ENCODE measurements at regions not wholly inside any gene's neighbourhood (a gene's known extent, or its start where the extent isn't known, plus 50 kb on each side); places are given as distances from the start of the nearest gene placed in this dataset.
A peak's percentile ranks its signal among the peaks of the same experiment; 100 is the strongest.

GRCh38 chr11:36711104-36711825 lies 113.2 kb upstream of the RAG2 start:
- peak; percentile 73; a peak in 4 of 6 replicates for ATAC-seq
- no peaks in the 10 kb centered on the region for H3K9me3 ChIP-seq
- DNase-seq (ENCODE audit: low read depth in 1 of 2, low spot score in 1 of 2) = peak; percentile 6 to 10
- no peak for FAIRE-seq
- H3K27ac ChIP-seq = no peak overlapping the region
- no peak overlapping the region for H3K4me3 ChIP-seq
- H3K4me2 ChIP-seq = no peak overlapping the region
- POLR2A ChIA-PET = no interaction called here
- no peaks in the 10 kb centered on the region for H3K4me1 ChIP-seq
- 3% methylated on average over 3 of the region's 3 CpGs for WGBS (ENCODE audit: missing lambda C conversion rate)
- CTCF ChIA-PET = interaction anchor here (0.9 to 3.5 kb wide), 4 partner anchors 9 to 36 kb away, joined by 3 to 15 read pairs (median 5); no protein-coding TSS in a partner anchor
- TF ChIP-seq HEYL (CRISPR knock-in tag; IDR thresholded peaks at IDR 0.05) = no peak
- no peak for TF ChIP-seq TP53 (CRISPR knock-in tag; IDR thresholded peaks at IDR 0.05)
- TF ChIP-seq BHLHE40 (IDR thresholded peaks at IDR 0.05; ENCODE audit: low read depth, low read length) = no peak
- no peak for TF ChIP-seq RCOR1 (IDR thresholded peaks at IDR 0.05; ENCODE audit: low read depth, low read length)
- no peak for TF ChIP-seq ATOH8 (CRISPR knock-in tag; IDR thresholded peaks at IDR 0.05; ENCODE audit: low read depth)
- TF ChIP-seq RARB (CRISPR knock-in tag; IDR thresholded peaks at IDR 0.05) = no peak
- no peak for TF ChIP-seq MAFK (IDR thresholded peaks at IDR 0.05; ENCODE audit: partially characterized antibody)
- TF ChIP-seq HOXB5 (CRISPR knock-in tag; IDR thresholded peaks at IDR 0.05) = no peak
- TF ChIP-seq TFCP2L1 (CRISPR knock-in tag; IDR thresholded peaks at IDR 0.05) = no peak
- TF ChIP-seq, protein P1, sequence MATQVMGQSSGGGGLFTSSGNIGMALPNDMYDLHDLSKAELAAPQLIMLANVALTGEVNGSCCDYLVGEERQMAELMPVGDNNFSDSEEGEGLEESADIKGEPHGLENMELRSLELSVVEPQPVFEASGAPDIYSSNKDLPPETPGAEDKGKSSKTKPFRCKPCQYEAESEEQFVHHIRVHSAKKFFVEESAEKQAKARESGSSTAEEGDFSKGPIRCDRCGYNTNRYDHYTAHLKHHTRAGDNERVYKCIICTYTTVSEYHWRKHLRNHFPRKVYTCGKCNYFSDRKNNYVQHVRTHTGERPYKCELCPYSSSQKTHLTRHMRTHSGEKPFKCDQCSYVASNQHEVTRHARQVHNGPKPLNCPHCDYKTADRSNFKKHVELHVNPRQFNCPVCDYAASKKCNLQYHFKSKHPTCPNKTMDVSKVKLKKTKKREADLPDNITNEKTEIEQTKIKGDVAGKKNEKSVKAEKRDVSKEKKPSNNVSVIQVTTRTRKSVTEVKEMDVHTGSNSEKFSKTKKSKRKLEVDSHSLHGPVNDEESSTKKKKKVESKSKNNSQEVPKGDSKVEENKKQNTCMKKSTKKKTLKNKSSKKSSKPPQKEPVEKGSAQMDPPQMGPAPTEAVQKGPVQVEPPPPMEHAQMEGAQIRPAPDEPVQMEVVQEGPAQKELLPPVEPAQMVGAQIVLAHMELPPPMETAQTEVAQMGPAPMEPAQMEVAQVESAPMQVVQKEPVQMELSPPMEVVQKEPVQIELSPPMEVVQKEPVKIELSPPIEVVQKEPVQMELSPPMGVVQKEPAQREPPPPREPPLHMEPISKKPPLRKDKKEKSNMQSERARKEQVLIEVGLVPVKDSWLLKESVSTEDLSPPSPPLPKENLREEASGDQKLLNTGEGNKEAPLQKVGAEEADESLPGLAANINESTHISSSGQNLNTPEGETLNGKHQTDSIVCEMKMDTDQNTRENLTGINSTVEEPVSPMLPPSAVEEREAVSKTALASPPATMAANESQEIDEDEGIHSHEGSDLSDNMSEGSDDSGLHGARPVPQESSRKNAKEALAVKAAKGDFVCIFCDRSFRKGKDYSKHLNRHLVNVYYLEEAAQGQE (IDR thresholded peaks at IDR 0.05) = no peak
- no peak for TF ChIP-seq EHF (CRISPR knock-in tag; IDR thresholded peaks at IDR 0.05)
- no peak for TF ChIP-seq JUN (IDR thresholded peaks at IDR 0.05)
- TF ChIP-seq KDM1A (IDR thresholded peaks at IDR 0.05; ENCODE audit: low read depth) = no peak
- no peak for TF ChIP-seq CBX8 (IDR thresholded peaks at IDR 0.05)
- no peak for TF ChIP-seq CHD4 (IDR thresholded peaks at IDR 0.05; ENCODE audit: borderline replicate concordance)

Small RNA genes lying in the stretch of these regions (small RNA-seq; reads per million reads assigned to genes)
- 0 reads per million in 6 experiments for gene RF00322
- 0 to 0.35 (median 0) reads per million in 6 experiments for gene RNU6-99P
